Midbrain (tissue), 1 donor: ENCODE measurements at regions not wholly inside any gene's neighbourhood (a gene's known extent, or its start where the extent isn't known, plus 50 kb on each side); places are given as distances from the start of the nearest gene placed in this dataset.

Experiments
- DNase-seq: peaks from one replicate; lab custom pipeline; 2025; lab: John Stamatoyannopoulos, UW

GRCh38 chr11:95353706-95354105 is 122.7 kb upstream of the SESN3 start:
- DNase-seq: no peak

GRCh38 chr11:95352733-95353346 is 121.8 kb upstream of the SESN3 start:
- DNase-seq: no peak

DNA sequence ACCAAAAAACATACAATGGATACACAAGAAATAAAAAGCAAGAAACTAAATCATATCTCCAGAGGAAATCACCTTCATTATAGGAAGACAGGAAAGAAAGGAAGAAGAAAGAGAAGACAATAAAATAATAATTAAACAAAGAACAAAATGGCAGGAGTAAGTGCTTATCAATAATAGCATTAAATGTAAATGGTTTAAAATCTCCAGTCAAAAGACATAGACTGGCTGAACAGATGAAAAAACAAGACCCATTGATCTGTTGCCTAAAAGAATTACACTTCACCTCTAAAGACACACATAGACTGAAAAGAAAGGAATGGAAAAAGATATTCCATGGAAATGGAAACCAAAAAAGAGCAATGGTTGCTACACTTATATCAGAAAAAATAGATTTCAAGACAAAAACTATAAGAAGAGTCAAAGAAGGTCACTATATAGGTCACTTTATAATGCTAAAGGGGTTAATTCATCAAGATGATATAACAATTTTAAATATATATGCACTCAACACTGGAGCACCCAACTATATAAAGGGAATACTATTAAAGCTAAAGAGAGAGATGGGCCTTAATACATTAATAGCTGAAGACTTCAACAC is 118.4 kb upstream of the SESN3 start:
- DNase-seq: no peak

DNA sequence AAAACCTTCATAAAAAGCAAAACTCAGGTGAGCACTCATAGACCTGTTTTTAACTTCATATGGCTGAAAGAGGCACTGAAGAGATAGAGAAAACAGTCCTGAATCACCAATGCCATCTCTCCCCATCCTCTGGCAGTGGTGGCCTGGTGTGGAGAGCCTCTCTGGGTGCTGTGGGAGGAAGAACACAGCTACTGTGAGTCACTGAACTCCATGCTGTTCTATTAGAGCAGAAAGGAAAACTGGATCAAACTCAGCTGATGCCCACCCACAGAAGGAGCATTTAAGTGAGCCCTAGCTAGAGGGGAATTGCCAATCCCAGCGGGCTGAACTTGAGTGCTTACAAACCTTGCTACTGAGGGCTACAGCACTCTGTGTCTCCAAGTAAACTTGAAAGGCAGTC is 115.3 kb upstream of the SESN3 start:
- DNase-seq: no peak

- DNase-seq: no peak
Observed at GRCh38 chr11:95345651-95346050, 114.6 kb upstream of the SESN3 start.

- DNase-seq: no peak
Observed at GRCh38 chr11:95344932-95345642, 114.1 kb upstream of the SESN3 start.

DNA sequence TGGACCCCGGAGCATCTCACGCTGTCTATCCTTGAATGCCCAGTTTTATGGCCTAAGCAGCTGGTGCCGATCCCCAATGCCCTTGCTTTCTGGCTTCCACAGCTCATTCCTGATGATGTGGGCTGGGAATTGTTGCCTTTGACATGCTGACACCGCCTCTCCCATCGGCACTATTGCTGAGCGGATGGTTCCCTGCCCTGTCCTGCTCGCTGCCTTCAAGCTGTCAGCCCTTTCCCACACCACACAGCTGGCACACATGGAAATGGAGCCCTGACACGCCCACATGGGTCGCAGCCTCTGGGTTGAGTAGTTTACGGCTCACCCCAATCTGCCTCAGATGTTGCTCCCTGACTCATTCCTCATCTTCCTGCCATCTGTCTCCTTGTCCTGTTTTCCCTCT is 110.2 kb upstream of the SESN3 start:
- no peak for DNase-seq

DNA sequence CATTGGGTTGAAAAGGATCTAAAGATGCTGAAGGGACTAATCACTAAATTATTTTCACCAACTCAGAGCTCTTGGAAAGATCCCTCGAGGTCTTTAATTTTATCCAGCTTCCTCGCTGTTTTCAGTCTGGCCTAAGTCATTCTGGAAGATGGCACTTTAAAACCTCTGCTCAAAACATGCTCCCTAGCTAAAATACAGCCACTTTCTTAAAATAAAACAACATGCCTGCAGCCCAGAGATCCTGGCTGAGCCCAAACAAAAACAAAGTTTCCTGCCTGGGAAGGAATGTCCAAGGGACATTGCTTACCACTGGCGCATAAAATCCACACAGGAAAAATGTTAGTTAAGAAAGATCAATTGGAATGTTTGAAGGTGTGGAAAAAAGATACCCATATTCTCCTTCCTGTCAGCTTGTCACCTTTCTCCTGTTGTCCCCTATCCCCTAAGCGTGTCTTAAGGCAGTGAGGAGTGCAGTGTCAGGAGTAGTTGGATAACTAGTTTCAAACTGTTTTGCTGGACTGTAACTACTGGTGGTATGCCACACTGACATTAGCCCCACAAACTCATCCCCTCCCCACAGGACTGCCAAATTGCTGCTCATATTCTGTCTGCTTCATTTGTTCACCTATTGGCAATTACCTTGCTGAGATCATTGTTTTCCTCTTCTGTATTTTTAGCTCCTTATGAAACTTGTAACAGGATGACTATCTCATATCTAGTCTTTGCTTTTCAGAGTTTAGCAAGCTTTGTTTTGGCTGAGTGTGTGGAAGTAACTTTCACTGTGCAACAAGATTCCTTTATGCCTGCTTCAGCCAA is 108.3 kb upstream of the SESN3 start:
- DNase-seq: no peak

DNA sequence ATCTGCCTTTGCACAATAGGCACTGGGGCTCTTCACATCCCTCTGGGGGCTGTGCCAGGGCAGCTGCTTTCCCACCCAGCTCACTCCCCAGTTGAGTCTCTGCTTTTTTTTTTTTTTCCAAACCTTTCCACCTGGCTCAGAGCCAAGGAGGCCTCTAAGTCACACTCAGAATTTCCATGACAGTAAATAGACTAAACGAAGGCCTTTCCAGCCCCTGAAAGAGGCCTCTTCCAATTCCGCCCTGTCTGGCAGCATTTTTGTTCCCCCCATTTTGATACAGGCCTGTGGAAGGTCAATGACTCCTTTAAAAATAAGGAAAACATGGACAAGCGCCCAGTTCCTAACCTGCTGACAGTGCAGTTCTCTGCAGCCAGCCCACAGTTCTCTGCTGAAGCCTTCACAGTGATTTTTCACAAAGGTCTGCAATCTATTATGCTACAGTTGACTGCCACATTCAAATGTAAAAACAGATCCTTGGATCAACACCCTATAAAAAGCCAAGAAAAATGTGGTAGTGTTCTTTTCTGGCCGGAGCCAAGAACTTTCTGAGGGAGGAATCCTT is 107.5 kb upstream of the SESN3 start:
- peak; percentile 65 for DNase-seq

DNA sequence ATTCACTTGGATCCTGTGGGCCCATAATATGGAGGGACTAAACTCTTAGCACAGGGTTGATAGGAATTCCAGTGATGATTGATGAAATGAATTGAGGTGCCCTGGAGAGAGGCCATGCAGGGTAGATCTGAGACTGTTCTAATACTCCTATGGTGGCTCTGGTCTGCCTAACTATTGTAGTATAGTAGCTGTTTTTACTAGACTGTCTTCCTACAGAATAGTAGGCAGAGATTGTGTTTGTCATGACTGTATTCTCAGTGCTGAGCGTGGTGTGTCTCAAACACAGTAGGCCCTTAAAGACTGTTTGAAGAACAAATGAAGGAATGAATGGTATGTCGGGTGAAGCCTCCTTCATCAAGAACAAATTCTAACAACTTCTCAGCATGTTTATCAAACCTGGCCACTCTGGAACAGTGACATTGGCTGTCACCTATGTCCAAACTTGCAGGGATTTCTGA is 107.0 kb upstream of the SESN3 start:
- no peak for DNase-seq

- DNase-seq: peak; percentile 79
Observed at GRCh38 chr11:95337175-95337957, 106.4 kb upstream of the SESN3 start.

DNA sequence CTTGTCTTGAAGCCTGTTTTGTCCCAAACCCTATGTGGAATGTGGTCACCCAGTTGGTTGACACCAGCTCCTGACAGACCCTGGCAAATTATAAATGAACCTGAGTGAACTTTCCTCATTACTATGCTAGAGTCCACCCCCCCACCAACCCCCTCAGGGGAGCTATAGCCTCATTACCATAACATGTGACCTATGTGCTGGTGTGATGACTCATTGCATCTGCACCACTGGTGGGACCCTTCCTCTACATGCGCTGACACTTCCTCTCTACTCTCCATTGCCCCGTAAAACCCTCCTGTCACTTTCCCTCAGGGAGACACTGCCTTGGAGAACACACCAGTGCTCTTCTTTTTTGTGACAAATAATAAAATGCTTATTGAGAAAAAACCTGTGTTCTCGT is 105.0 kb upstream of the SESN3 start:
- DNase-seq: no peak

DNA sequence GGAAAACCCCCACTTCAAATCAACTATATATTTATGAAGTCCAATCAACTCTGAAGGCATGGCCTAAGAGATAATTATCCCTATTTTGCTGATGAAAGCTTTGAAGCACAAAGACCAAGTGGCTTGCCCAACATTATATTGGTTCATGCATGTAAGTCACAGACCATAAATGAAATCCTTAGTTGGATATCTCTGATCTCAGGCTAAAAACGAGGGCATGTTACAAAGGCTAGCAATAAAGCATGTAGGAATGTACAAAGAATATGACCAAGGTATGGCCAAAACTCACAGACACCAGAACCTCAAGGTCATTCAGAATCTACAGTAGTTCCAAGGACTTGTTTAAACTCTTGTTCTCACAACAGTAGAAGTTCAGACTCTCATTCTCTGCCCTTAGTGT is 100.2 kb upstream of the SESN3 start:
- no peak for DNase-seq

GRCh38 chr11:95330302-95330701 is 99.3 kb upstream of the SESN3 start:
- no peak for DNase-seq

DNA sequence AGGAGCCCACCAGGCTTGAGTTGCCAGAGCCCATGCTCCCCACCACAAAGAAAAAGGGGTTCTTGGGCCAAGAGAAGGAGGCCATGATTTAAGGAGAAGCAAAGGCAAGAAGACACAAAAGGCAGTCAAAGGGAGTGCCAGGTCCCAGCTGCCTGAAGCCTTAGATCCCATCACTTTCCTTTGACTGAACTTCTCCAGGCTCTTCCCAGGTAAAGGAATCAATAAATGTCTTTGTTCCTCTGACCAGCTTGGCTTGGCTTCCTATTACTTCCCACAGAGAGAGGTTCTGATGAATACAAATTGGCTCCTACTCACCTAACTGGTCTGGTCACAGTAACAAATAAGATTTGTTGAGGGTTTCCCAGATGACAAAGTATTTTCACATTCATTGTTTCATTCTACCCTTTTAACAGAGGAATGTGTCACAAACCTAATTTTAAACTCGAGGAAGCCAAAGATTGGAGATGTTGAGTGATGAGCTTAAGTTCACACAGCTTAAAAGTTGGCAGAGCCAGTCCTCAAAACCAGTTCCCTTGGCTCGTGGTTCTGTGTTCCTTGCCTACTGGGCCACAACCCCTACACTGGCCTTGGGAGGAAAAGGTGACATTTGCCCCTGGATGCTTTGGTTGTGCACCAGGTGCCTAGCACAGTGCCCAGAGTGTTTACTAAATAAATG is 96.4 kb upstream of the SESN3 start:
- DNase-seq: no peak

GRCh38 chr11:95325777-95326258 is 94.8 kb upstream of the SESN3 start:
- no peak for DNase-seq

DNA sequence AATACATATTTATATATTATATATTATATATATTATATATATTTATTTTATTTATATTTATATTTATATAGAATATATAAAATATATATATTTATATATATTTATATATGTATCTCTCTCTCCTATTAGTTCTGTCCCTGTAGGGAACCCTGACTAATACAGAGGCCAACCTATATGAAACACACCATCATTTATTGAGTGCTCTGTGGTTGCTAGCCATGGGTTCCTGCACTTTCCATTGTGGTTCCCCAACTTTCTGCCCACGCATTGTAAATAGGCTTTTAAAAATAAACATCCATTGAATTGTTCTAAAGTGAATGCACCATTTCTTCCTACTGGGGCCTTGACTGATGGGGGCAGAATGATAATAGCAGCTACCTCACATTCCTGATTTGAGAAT is 93.8 kb upstream of the SESN3 start:
- DNase-seq: no peak

GRCh38 chr11:95322539-95322938 is 91.5 kb upstream of the SESN3 start:
- no peak for DNase-seq

DNA sequence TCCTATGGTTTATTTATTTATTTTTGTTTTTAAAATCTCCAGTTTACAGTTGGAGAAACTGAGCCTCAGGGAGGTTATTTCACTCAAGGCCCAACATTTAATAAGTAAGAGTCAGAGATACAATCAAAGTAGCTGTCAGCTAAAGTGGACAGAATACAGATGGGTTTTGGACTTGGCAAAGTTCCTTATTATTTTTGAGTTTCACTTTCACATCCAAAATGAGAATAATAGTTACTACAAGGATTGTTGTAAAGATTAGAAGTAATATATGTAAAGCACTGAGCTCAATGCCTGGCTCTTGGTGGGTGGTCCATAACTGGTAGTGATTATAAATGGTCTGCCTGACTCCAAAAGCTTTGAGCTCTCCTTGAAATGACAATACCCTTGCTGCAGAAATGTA is 87.5 kb upstream of the SESN3 start:
- DNase-seq: no peak

DNA sequence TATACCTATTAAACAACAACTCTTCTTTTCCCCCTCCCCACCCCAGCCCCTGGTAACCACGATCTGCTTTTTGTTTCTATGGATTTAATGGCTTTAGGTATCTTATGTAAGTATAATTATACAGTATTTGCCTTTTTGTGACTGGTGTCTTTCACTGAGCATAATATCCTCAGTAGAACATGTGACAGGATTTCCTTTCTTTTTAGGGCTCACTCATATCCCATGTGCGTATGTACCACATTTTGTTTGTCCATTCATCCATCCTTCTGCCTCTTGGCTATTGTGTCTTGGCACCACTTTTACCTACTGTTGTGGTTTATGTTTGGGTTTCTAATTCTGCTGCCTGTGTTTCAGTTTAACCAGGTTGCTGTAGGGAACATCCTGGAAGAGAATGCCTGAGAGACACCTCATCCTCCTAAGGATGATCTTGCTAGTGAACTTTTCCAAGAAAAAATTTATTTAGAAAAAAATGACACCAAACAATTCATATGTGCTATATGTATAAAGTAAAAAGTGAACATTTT is 77.6 kb upstream of the SESN3 start:
- no peak for DNase-seq

DNA sequence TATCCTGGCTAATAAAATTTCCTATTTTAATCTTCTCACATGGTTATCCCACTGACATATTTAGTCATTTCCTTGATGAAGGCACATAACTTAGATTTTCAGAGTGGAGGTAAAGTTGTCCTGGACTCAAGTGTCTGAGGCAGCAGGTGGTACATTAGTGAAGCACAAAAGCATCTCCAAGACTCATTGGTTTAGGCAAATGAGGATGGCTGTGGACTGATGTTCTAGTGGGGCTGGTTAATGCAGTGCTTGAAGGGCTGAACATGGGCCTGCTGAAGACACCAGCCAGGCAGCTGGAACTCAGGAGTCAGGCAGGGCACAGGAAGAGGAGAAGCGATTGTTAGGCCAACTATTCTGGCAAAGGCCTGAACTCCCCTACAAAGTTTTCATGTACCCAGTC is 76.3 kb upstream of the SESN3 start:
- no peak for DNase-seq
